IPS DF 4.7 (cell line): ENCODE measurements at regions not wholly inside any gene's neighbourhood (a gene's known extent, or its start where the extent isn't known, plus 50 kb on each side); places are given as distances from the start of the nearest gene placed in this dataset.

Experiments used
- DNase-seq: peaks from one replicate; pipeline ENCODE4 v3.0.0-alpha.2; 2013; ENCODE audit warnings: low spot score; ENCODE audit errors: extremely low read depth

- DNase-seq = no peak
Observed at GRCh38 chr11:15378941-15379340, 264.2 kb downstream of the INSC start.

- no peak for DNase-seq
Observed at GRCh38 chr11:15379483-15379882, 264.8 kb downstream of the INSC start.

GRCh38 chr11:15390857-15391256 is 276.1 kb downstream of the INSC start:
- DNase-seq = no peak

- DNase-seq = no peak
Observed at GRCh38 chr11:15396778-15397177, 282.1 kb downstream of the INSC start.

GRCh38 chr11:15406851-15407351 is 292.2 kb downstream of the INSC start:
- DNase-seq = no peak

GRCh38 chr11:15412054-15412453 is 297.3 kb downstream of the INSC start:
- no peak for DNase-seq

- no peak for DNase-seq
Observed at GRCh38 chr11:15418921-15419320, 304.2 kb downstream of the INSC start.

- DNase-seq = no peak
Observed at GRCh38 chr11:15419696-15420095, 305.0 kb downstream of the INSC start.

- no peak for DNase-seq
Observed at GRCh38 chr11:15430381-15430780, 315.7 kb downstream of the INSC start.

- DNase-seq = no peak
Observed at GRCh38 chr11:15434529-15434928, 319.8 kb downstream of the INSC start.

GRCh38 chr11:15446315-15446714 is 331.6 kb downstream of the INSC start:
- no peak for DNase-seq

- no peak for DNase-seq
Observed at GRCh38 chr11:15446929-15447328, 332.2 kb downstream of the INSC start.

GRCh38 chr11:15451713-15452112 is 337.0 kb downstream of the INSC start:
- DNase-seq = no peak

- no peak for DNase-seq
Observed at GRCh38 chr11:15453211-15453765, 338.6 kb downstream of the INSC start.

GRCh38 chr11:15468466-15468865 is 353.7 kb downstream of the INSC start:
- no peak for DNase-seq

GRCh38 chr11:15471048-15471894 is 356.5 kb downstream of the INSC start:
- DNase-seq = no peak

- DNase-seq = no peak
Observed at GRCh38 chr11:15471895-15472799, 357.4 kb downstream of the INSC start.

- DNase-seq = no peak
Observed at GRCh38 chr11:15473954-15474837, 359.5 kb downstream of the INSC start.

GRCh38 chr11:15476371-15476917 is 361.7 kb downstream of the INSC start:
- no peak for DNase-seq

GRCh38 chr11:15481871-15482270 is 367.1 kb downstream of the INSC start:
- no peak for DNase-seq

GRCh38 chr11:15483205-15483604 is 368.5 kb downstream of the INSC start:
- DNase-seq = no peak
